HG02938 (cell line): ENCODE measurements at regions not wholly inside any gene's neighbourhood (a gene's known extent, or its start where the extent isn't known, plus 50 kb on each side); places are given as distances from the start of the nearest gene placed in this dataset.
"Not testable (repeated sequence)": the region's sequence is repeated elsewhere in the genome, so short reads cannot be mapped to it uniquely, and the experiment has no call there.

Experiments used
- ATAC-seq: cut with Tn5 transposase; IDR thresholded peaks from one replicate; pipeline ENCODE4 v1.9.1; 2021; ENCODE audit warnings: mild to moderate bottlenecking, moderate library complexity; ENCODE audit not compliant: unreplicated experiment

- ATAC-seq, result no peak
Measured at GRCh38 chr14:37889087-37889486, 293.7 kb downstream of the TTC6 start.

- ATAC-seq, result no peak
Measured at GRCh38 chr14:37890095-37890494, 294.7 kb downstream of the TTC6 start.

GRCh38 chr14:37891500-37891899 is 296.1 kb downstream of the TTC6 start:
- not testable (repeated sequence) for ATAC-seq

- ATAC-seq, result no peak
Measured at GRCh38 chr14:37894463-37894862, 299.0 kb downstream of the TTC6 start.

GRCh38 chr14:37899365-37899764 is 303.9 kb downstream of the TTC6 start:
- no peak for ATAC-seq

- no peak for ATAC-seq
Measured at GRCh38 chr14:37900561-37900960, 305.1 kb downstream of the TTC6 start.

GRCh38 chr14:37901978-37902377 is 305.7 kb upstream of the SSTR1 start:
- no peak for ATAC-seq

GRCh38 chr14:37903343-37904191 is 304.1 kb upstream of the SSTR1 start:
- no peak for ATAC-seq

- ATAC-seq, result no peak
Measured at GRCh38 chr14:37924622-37925021, 283.1 kb upstream of the SSTR1 start.

GRCh38 chr14:37932008-37932407 is 275.7 kb upstream of the SSTR1 start:
- no peak for ATAC-seq

- no peak for ATAC-seq
Measured at GRCh38 chr14:37932481-37932880, 275.2 kb upstream of the SSTR1 start.

GRCh38 chr14:37936971-37937370 is 270.7 kb upstream of the SSTR1 start:
- no peak for ATAC-seq

- ATAC-seq, result no peak
Measured at GRCh38 chr14:37939442-37940028, 268.2 kb upstream of the SSTR1 start.

- ATAC-seq, result no peak
Measured at GRCh38 chr14:37945959-37946358, 261.7 kb upstream of the SSTR1 start.

GRCh38 chr14:37946819-37947218 is 260.9 kb upstream of the SSTR1 start:
- no peak for ATAC-seq

- ATAC-seq, result no peak
Measured at GRCh38 chr14:37948266-37948665, 259.4 kb upstream of the SSTR1 start.

GRCh38 chr14:37968664-37969240 is 239.0 kb upstream of the SSTR1 start:
- no peak for ATAC-seq

- ATAC-seq, result no peak
Measured at GRCh38 chr14:37969511-37969979, 238.2 kb upstream of the SSTR1 start.

GRCh38 chr14:37970696-37971095 is 237.0 kb upstream of the SSTR1 start:
- ATAC-seq, result no peak

GRCh38 chr14:37972941-37973887 is 234.5 kb upstream of the SSTR1 start:
- no peak for ATAC-seq

GRCh38 chr14:37974421-37974820 is 233.3 kb upstream of the SSTR1 start:
- no peak for ATAC-seq
